Upper lobe of left lung (tissue), 4 donors: ENCODE measurements at regions not wholly inside any gene's neighbourhood (a gene's known extent, or its start where the extent isn't known, plus 50 kb on each side); places are given as distances from the start of the nearest gene placed in this dataset.

Experiments used
- POLR2AphosphoS5 ChIP-seq, 2 donors: sonication (generic); formaldehyde crosslinking; IDR thresholded peaks; one replicate each; pipeline ENCODE4 v1.5.1; 2017; ENCODE audit warnings: antibody characterized with exemption in 2 of 2
- TF ChIP-seq, protein P1 (sequence below), 6 experiments: fragments of 450-650 bp in 4 of 6; fragments of 200-600 bp in 2 of 6; sonication (generic) in 2 of 6; IDR thresholded peaks; one replicate each; pipeline ENCODE4 v1.5.1; 2016 to 2019; ENCODE audit warnings: antibody characterized with exemption in 6 of 6

DNA sequence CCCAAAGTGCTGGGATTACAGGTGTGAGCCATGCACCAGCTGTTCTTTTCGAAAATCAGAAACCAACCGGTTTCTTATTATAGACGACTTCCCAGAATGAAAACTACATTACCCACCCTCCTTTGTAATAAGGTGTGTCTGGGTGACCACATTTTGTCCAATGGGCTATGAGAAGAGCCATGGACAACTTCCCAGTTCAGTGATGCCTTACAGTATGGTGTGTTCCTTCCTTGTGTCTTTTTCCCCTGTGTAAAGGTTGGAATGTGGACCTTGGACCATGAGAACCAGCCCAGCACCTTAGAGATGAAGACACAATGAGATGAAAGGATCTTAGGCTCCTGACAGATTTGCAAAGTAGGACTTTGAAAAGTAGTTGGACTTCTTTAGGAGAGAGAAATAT lies 85.0 kb upstream of the ATF7IP2 start:
- no peak for TF ChIP-seq POLR2AphosphoS5 (IDR thresholded peaks at IDR 0.05)
- TF ChIP-seq, protein P1, sequence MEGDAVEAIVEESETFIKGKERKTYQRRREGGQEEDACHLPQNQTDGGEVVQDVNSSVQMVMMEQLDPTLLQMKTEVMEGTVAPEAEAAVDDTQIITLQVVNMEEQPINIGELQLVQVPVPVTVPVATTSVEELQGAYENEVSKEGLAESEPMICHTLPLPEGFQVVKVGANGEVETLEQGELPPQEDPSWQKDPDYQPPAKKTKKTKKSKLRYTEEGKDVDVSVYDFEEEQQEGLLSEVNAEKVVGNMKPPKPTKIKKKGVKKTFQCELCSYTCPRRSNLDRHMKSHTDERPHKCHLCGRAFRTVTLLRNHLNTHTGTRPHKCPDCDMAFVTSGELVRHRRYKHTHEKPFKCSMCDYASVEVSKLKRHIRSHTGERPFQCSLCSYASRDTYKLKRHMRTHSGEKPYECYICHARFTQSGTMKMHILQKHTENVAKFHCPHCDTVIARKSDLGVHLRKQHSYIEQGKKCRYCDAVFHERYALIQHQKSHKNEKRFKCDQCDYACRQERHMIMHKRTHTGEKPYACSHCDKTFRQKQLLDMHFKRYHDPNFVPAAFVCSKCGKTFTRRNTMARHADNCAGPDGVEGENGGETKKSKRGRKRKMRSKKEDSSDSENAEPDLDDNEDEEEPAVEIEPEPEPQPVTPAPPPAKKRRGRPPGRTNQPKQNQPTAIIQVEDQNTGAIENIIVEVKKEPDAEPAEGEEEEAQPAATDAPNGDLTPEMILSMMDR (IDR thresholded peaks at IDR 0.05): no peak
